DND-41 (cell line): ENCODE measurements at regions not wholly inside any gene's neighbourhood (a gene's known extent, or its start where the extent isn't known, plus 50 kb on each side); places are given as distances from the start of the nearest gene placed in this dataset.

Experiments used
- EZH2 ChIP-seq: IDR thresholded peaks from 3 replicates; pipeline ENCODE4 v1.6.1; 2012; ENCODE audit warnings: borderline replicate concordance, low read depth, mild to moderate bottlenecking, moderate library complexity, low read length, inconsistent platforms; ENCODE audit not compliant: severe bottlenecking
- TF ChIP-seq, protein P1 (sequence below): IDR thresholded peaks from 2 replicates; pipeline ENCODE4 v1.5.1; 2012; ENCODE audit warnings: borderline replicate concordance, low read length, moderate library complexity, mild to moderate bottlenecking; ENCODE audit not compliant: poor library complexity, severe bottlenecking; ENCODE audit errors: extremely low read depth

DNA sequence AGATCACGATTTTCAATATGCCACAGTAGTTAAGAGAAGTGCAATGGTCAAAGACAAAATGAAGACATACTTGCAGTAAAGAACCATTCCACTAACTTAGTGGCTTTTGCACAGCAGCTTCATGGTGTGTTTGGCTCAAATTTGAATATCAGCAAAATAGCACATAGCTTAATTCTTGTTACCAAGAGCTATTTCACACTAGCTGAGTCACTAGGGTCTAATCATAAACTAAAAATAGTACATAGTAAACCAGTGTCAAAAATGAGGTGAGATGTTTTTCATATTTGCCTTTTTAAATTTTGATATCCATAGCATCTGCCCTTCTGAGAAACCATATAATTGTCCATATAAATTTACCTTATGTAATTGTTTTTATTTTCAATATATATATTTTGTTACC is 325.0 kb upstream of the LUZP2 start:
- TF ChIP-seq EZH2, result no peak
- TF ChIP-seq, protein P1, sequence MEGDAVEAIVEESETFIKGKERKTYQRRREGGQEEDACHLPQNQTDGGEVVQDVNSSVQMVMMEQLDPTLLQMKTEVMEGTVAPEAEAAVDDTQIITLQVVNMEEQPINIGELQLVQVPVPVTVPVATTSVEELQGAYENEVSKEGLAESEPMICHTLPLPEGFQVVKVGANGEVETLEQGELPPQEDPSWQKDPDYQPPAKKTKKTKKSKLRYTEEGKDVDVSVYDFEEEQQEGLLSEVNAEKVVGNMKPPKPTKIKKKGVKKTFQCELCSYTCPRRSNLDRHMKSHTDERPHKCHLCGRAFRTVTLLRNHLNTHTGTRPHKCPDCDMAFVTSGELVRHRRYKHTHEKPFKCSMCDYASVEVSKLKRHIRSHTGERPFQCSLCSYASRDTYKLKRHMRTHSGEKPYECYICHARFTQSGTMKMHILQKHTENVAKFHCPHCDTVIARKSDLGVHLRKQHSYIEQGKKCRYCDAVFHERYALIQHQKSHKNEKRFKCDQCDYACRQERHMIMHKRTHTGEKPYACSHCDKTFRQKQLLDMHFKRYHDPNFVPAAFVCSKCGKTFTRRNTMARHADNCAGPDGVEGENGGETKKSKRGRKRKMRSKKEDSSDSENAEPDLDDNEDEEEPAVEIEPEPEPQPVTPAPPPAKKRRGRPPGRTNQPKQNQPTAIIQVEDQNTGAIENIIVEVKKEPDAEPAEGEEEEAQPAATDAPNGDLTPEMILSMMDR, result no peak
